ENCODE measurements at regions not wholly inside any gene's neighbourhood (a gene's known extent, or its start where the extent isn't known, plus 50 kb on each side); places are given as distances from the start of the nearest gene placed in this dataset.

DNA sequence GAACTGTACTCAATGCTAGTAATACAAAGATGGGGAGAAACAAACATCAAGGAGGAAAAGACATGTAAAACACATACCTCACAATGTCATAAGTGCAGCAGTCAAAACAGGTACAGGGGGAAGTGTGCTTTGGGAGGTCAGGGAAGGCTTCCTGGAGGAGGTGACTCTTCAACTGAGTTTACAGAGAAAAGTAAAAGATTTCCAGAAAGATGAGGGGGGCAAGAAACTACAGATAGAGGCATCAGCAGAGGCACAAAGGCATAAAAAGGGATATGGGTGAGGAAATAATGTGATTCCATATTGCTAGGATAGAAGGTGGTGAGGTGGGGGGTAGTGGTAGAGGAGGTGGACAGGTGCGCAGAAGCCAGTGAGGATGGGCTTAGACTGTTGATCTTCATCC, 95.0 kb downstream of the LSM5 start:
- Mint-ChIP-seq H3K36me3 (no peaks in the 10 kb centered on the region), H3K27ac (no peak overlapping the region), H3K27me3 (ENCODE audit: low read depth) (peaks cover 15% of the 10 kb centered on the region), H3K9me3 (peaks cover 15% of the 10 kb centered on the region), H3K4me3 (no peak overlapping the region), H3K4me1 (no peaks in the 10 kb centered on the region)
- TF ChIP-seq, protein P1, sequence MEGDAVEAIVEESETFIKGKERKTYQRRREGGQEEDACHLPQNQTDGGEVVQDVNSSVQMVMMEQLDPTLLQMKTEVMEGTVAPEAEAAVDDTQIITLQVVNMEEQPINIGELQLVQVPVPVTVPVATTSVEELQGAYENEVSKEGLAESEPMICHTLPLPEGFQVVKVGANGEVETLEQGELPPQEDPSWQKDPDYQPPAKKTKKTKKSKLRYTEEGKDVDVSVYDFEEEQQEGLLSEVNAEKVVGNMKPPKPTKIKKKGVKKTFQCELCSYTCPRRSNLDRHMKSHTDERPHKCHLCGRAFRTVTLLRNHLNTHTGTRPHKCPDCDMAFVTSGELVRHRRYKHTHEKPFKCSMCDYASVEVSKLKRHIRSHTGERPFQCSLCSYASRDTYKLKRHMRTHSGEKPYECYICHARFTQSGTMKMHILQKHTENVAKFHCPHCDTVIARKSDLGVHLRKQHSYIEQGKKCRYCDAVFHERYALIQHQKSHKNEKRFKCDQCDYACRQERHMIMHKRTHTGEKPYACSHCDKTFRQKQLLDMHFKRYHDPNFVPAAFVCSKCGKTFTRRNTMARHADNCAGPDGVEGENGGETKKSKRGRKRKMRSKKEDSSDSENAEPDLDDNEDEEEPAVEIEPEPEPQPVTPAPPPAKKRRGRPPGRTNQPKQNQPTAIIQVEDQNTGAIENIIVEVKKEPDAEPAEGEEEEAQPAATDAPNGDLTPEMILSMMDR (IDR thresholded peaks at IDR 0.05; ENCODE audit: unreplicated experiment), result no peak
- DNase-seq (ENCODE audit: low spot score in 2 of 2, unreplicated experiment in 2 of 2), result no peak

DNA sequence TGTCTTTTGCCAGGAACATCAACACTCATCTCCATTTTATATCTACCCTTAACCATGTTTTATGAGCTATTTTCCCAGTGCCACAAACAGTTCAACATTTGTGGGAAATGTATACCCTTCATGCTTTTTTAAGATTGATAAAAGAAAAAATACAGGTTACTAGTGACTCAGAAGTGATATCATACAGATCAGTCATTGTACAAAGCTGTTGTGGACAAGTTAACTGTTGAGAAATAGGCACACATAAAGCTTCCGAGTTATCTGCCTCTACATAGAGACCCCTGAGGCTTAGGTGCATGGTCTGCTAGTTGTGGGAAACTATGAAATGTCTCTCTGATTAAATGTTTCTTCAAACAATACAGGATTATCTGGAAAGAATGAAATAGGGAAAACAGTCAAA, 96.3 kb downstream of the LSM5 start:
- H3K27me3 Mint-ChIP-seq (ENCODE audit: low read depth), result peaks cover 15% of the 10 kb centered on the region
- TF ChIP-seq, protein P1 (IDR thresholded peaks at IDR 0.05; ENCODE audit: unreplicated experiment), result no peak

DNA sequence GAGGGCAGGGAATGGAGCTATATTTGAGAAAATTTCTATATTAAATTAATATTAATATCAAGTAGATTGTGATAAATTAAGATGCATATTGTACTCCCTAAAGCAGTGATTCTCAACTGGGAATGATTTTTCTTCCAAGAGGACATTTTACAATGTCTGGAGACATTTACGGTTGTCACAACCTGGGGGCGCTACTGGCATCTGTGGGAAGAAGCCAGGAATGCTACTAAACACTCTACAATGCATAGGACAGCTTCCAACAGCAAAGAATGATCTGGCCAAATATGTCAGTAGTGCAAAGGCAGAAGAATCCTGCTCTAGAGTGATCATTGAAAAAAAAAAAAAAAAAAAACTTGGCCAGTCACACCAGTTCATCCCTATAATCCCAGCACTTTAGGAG, 100.0 kb downstream of the LSM5 start:
- peaks cover 14% of the 10 kb centered on the region for H3K9me3 Mint-ChIP-seq
- TF ChIP-seq, protein P1 (IDR thresholded peaks at IDR 0.05; ENCODE audit: unreplicated experiment), result no peak
- no peak overlapping the region for H3K4me3 Mint-ChIP-seq
- DNase-seq (ENCODE audit: low spot score in 2 of 2, unreplicated experiment in 2 of 2), result no peak
- H3K27me3 Mint-ChIP-seq (ENCODE audit: low read depth), result peaks cover 16% of the 10 kb centered on the region
- H3K36me3 Mint-ChIP-seq, result no peaks in the 10 kb centered on the region
- H3K27ac Mint-ChIP-seq, result no peak overlapping the region
- H3K4me1 Mint-ChIP-seq, result no peaks in the 10 kb centered on the region

More for the DNA sequence above, 96.3 kb downstream of the LSM5 start:
- Mint-ChIP-seq H3K4me1 (no peaks in the 10 kb centered on the region), H3K27ac (no peak overlapping the region), H3K36me3 (no peaks in the 10 kb centered on the region), H3K9me3 (peaks cover 15% of the 10 kb centered on the region), H3K4me3 (no peak overlapping the region)
- DNase-seq (ENCODE audit: low spot score in 2 of 2, unreplicated experiment in 2 of 2), result no peak

DNA sequence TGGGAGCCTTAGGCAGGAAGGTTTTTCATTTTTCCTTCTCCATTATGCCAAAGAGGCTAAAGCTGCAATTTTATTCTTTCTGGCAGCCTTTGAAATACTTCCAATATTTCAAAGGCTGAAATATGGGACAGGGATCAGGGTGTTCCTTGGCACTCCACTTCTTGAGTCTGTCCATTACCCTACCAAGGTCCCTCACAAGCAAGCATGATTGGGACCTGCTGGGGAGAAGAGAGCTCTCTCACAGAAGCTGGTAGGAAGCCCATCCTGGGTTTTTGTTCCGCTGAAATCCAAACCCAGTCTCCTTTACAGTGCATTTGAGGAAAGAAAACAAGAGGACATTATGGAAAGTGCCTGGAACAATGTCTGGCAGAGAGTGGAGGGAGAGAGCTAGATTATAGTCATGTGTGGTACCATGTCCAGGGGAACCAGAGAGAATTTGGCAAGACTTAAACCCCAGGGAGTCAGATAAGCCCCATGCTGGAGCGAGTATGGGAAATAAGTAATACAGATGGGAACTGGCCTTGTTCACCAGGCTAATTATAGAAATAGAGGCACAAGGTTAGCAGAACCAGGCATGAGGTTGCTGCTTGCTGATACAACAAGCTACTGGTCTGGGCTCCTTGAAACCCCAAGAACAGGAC, 104.7 kb downstream of the LSM5 start:
- H3K9me3 Mint-ChIP-seq, result peaks cover 4% of the 10 kb centered on the region
- H3K27ac Mint-ChIP-seq, result no peak overlapping the region
- H3K4me1 Mint-ChIP-seq, result no peaks in the 10 kb centered on the region
- TF ChIP-seq, protein P1 (IDR thresholded peaks at IDR 0.05; ENCODE audit: unreplicated experiment), result no peak
- DNase-seq (ENCODE audit: low spot score in 2 of 2, unreplicated experiment in 2 of 2), result no peak
- no peaks in the 10 kb centered on the region for H3K36me3 Mint-ChIP-seq
- no peak overlapping the region for H3K4me3 Mint-ChIP-seq
- H3K27me3 Mint-ChIP-seq (ENCODE audit: low read depth), result peaks cover 37% of the 10 kb centered on the region

DNA sequence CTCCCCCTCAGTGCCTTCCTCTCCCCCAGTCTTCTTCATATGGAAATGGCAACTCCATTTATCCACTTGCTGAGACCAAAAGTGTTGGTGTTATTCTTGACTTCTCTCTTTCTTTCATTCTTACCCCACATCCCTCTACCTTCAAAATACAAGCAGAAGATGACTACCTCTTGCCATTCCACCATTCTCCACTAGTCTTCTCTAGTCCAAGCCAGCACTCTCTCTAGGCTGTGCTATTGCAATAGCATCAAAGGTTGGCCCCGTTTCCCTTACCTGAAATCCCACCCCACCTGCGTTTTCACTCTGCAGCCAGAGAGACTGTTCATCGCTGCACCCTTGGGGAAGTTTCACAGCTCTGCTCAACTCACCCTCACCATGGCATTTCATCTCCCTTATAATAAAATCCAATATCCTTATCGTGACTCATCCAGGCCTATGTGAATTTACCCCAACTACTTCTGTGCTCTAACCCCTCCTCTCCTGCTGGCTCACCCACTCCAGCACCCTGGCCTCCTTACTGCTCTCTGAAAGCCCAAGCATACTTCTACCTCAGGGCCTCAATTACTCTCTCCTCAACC, 109.1 kb downstream of the LSM5 start:
- DNase-seq (ENCODE audit: low spot score in 2 of 2, unreplicated experiment in 2 of 2), result no peak
- Mint-ChIP-seq H3K27me3 (ENCODE audit: low read depth) (peaks cover 63% of the 10 kb centered on the region), H3K27ac (no peak overlapping the region), H3K9me3 (no peaks in the 10 kb centered on the region), H3K4me1 (no peaks in the 10 kb centered on the region), H3K36me3 (no peaks in the 10 kb centered on the region), H3K4me3 (no peak overlapping the region)
- TF ChIP-seq, protein P1 (IDR thresholded peaks at IDR 0.05; ENCODE audit: unreplicated experiment), result no peak

Measured in mesothelial cell of epicardium (in vitro differentiated cells).